ENCODE measurements at regions not wholly inside any gene's neighbourhood (a gene's known extent, or its start where the extent isn't known, plus 50 kb on each side); places are given as distances from the start of the nearest gene placed in this dataset.
A peak's percentile ranks its signal among the peaks of the same experiment; 100 is the strongest.

- H3K4me1 ChIP-seq = peaks cover 0 to 38% (median 16%) of the 10 kb centered on the region in 4 donors
- peak; percentile 33 to 52 for DNase-seq (ENCODE audit: low spot score in 2 of 2)
- H3K4me3 ChIP-seq = no peak overlapping the region
- no peaks in the 10 kb centered on the region for H3K36me3 ChIP-seq
- 47 to 51% methylated on average over 11 of the region's 11 CpGs for WGBS, 2 donors
- H3K9me3 ChIP-seq = no peaks in the 10 kb centered on the region
- H3K27ac ChIP-seq = peak overlapping the region in 3 of 4 donors; percentile 40 to 74 (median 51)
- TF ChIP-seq EP300 (IDR thresholded peaks at IDR 0.05) = peak in 1 of 2 donors; percentile 30
- TF ChIP-seq POLR2A (IDR thresholded peaks at IDR 0.05) = no peak
- H3K27me3 ChIP-seq = no peaks in the 10 kb centered on the region
Measured at GRCh38 chr2:43139996-43140621, 86.3 kb downstream of the ZFP36L2 start.

- no peaks in the 10 kb centered on the region for H3K36me3 ChIP-seq
- no peaks in the 10 kb centered on the region for H3K9me3 ChIP-seq
- H3K4me1 ChIP-seq = peaks cover 0 to 38% (median 19%) of the 10 kb centered on the region in 4 donors
- WGBS, 2 donors = 87 to 88% methylated on average over 4 of the region's 4 CpGs
- H3K4me3 ChIP-seq = no peak overlapping the region
- no peak for DNase-seq (ENCODE audit: low spot score in 2 of 2)
- no peaks in the 10 kb centered on the region for H3K27me3 ChIP-seq
- TF ChIP-seq EP300 (IDR thresholded peaks at IDR 0.05) (no peak), CTCF (IDR thresholded peaks at IDR 0.05) (no peak), POLR2A (IDR thresholded peaks at IDR 0.05) (no peak)
- H3K27ac ChIP-seq = peak overlapping the region in 3 of 4 donors; percentile 40 to 74 (median 51)
Measured at GRCh38 chr2:43139501-43139900, 86.9 kb downstream of the ZFP36L2 start.

GRCh38 chr2:43138441-43138840 is 88.0 kb downstream of the ZFP36L2 start:
- DNase-seq (ENCODE audit: low spot score in 2 of 2) = no peak
- Histone ChIP-seq H3K4me3 (no peak overlapping the region), H3K27me3 (no peaks in the 10 kb centered on the region), H3K4me1 (peaks cover 0 to 46% (median 26%) of the 10 kb centered on the region in 4 donors), H3K9me3 (no peaks in the 10 kb centered on the region), H3K27ac (no peak overlapping the region), H3K36me3 (no peaks in the 10 kb centered on the region)
- TF ChIP-seq CTCF (IDR thresholded peaks at IDR 0.05) (no peak), POLR2A (IDR thresholded peaks at IDR 0.05) (no peak), EP300 (IDR thresholded peaks at IDR 0.05) (no peak)
- WGBS, 2 donors = 86 to 95% methylated on average over 3 of the region's 3 CpGs

GRCh38 chr2:43136876-43137275 is 89.5 kb downstream of the ZFP36L2 start:
- TF ChIP-seq POLR2A (IDR thresholded peaks at IDR 0.05) (no peak), EP300 (IDR thresholded peaks at IDR 0.05) (no peak), CTCF (IDR thresholded peaks at IDR 0.05) (no peak)
- DNase-seq (ENCODE audit: low spot score in 2 of 2) = no peak
- H3K4me1 ChIP-seq = peaks cover 0 to 61% (median 35%) of the 10 kb centered on the region in 4 donors
- H3K4me3 ChIP-seq = no peak overlapping the region
- H3K27me3 ChIP-seq = no peaks in the 10 kb centered on the region
- no peaks in the 10 kb centered on the region for H3K9me3 ChIP-seq
- no peaks in the 10 kb centered on the region for H3K36me3 ChIP-seq
- WGBS, 2 donors = 69 to 75% methylated on average over 10 of the region's 10 CpGs
- H3K27ac ChIP-seq = peak overlapping the region in 2 of 4 donors; percentile 41 to 93

- no peak for DNase-seq (ENCODE audit: low spot score in 2 of 2)
- Histone ChIP-seq H3K9me3 (no peaks in the 10 kb centered on the region), H3K4me3 (no peak overlapping the region), H3K27me3 (no peaks in the 10 kb centered on the region), H3K27ac (peak overlapping the region in 2 of 4 donors; percentile 15 to 93), H3K4me1 (peaks cover 0 to 67% (median 37%) of the 10 kb centered on the region in 4 donors), H3K36me3 (no peaks in the 10 kb centered on the region)
- 76 to 80% methylated on average over 9 to 11 of the region's 11 CpGs for WGBS, 2 donors
- no peak for TF ChIP-seq EP300 (IDR thresholded peaks at IDR 0.05)
- no peak for TF ChIP-seq CTCF (IDR thresholded peaks at IDR 0.05)
Measured at GRCh38 chr2:43136011-43136799, 90.2 kb downstream of the ZFP36L2 start.

Measured in tibial nerve (tissue), 4 donors.